SK-N-SH (cell line): ENCODE measurements at regions not wholly inside any gene's neighbourhood (a gene's known extent, or its start where the extent isn't known, plus 50 kb on each side); places are given as distances from the start of the nearest gene placed in this dataset.

Experiments
- POLR2AphosphoS5 ChIP-seq: IDR thresholded peaks from 2 replicates; pipeline ENCODE4 v1.6.1; 2012; ENCODE audit warnings: low read depth, low read length
- TEAD4 ChIP-seq: IDR thresholded peaks from 2 replicates; pipeline ENCODE4 v1.4.0; 2012; ENCODE audit warnings: mild to moderate bottlenecking, borderline replicate concordance; ENCODE audit not compliant: insufficient read depth
- TF ChIP-seq, protein P1 (sequence below): IDR thresholded peaks from 2 replicates; pipeline ENCODE4 v1.4.0; 2012; ENCODE audit warnings: low read depth, borderline replicate concordance

DNA sequence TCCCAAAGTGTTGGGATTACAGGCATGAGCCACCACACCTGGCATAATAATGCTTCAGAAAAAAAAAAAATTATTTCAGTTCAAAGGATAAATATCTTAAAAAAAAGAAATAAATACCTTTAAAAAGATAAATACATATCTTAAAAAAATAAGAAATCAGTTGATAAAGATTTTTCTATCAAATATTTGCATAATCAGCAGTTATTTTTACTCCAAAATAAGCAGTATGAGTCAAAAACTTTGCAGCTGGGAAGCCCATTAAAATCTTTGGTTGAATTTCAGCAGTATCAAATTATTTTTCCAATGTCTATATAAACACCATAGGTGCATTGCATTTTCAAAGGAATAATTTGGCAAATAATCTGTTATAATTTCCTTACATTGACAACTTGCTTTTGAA lies 202.5 kb downstream of the KBTBD8 start:
- TF ChIP-seq TEAD4 (no peak), POLR2AphosphoS5 (no peak)
- TF ChIP-seq, protein P1, sequence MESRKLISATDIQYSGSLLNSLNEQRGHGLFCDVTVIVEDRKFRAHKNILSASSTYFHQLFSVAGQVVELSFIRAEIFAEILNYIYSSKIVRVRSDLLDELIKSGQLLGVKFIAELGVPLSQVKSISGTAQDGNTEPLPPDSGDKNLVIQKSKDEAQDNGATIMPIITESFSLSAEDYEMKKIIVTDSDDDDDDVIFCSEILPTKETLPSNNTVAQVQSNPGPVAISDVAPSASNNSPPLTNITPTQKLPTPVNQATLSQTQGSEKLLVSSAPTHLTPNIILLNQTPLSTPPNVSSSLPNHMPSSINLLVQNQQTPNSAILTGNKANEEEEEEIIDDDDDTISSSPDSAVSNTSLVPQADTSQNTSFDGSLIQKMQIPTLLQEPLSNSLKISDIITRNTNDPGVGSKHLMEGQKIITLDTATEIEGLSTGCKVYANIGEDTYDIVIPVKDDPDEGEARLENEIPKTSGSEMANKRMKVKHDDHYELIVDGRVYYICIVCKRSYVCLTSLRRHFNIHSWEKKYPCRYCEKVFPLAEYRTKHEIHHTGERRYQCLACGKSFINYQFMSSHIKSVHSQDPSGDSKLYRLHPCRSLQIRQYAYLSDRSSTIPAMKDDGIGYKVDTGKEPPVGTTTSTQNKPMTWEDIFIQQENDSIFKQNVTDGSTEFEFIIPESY = no peak
